HTR-8/SVneo (cell line): ENCODE measurements at regions not wholly inside any gene's neighbourhood (a gene's known extent, or its start where the extent isn't known, plus 50 kb on each side); places are given as distances from the start of the nearest gene placed in this dataset.
"Not testable (repeated sequence)": the region's sequence is repeated elsewhere in the genome, so short reads cannot be mapped to it uniquely, and the experiment has no call there.

Source experiments
- DNase-seq: peaks from one replicate; pipeline ENCODE4 v3.0.0; 2011; ENCODE audit warnings: low spot score, mixed read lengths; ENCODE audit not compliant: insufficient read length
- FAIRE-seq: peaks from 2 replicates; lab custom pipeline; 2011; peaks lifted over from hg19 to GRCh38; lab: Jason Lieb, UNC

DNA sequence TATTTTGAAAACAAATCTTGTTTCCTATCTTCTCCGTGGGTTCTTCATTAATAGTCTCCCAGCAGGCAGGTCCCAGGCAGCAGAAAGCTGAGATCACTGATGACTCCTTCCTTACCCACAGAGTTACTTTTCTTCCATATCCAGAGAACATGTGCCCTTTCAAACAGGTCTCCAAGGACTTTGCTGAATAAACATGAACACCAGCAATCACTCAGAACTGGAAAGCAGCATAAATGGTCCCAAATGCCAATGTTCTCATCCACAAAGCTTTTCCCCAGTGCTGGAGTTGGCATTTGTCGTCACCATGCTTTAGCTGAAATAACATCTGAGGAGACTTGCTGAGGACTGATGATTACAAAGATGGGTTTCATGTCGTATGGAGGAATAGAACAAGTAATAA lies 134.0 kb downstream of the YIPF5 start:
- DNase-seq (no peak), FAIRE-seq (no peak)

- FAIRE-seq (no peak), DNase-seq (no peak)
Measured at GRCh38 chr5:144040615-144041305, 129.7 kb downstream of the YIPF5 start.

GRCh38 chr5:144042156-144042555 lies 128.3 kb downstream of the YIPF5 start:
- FAIRE-seq, result no peak

DNA sequence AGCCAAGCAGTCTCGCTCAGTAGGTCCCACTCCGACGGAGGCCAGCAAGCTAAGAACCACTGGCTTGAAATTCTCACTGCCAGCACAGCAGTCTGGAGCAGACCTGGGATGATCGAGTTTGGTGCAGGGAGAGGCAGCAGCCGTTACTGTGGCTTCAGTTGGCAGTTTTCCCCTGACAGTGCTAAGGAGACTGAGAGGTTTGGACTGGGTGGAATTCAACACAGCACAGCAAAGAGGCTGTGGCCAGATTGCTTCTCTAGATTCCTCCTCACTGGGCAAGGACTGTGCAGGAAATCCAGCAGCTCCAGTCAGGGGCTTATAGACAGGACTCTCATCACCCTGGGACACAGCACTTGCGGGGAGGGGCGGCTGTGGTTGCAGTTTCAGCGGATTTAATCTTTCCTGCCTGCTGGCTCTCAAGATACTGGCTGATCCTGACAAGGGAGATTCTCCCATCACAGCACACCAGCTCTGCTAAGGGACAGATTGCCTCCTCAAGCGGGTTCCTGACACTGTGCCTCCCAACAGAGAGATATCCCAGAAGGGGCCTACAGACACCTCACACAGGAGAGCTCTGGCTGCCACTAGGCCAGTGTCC lies 122.1 kb downstream of the YIPF5 start:
- no peak for DNase-seq
- FAIRE-seq, result no peak

More at GRCh38 chr5:144042156-144042555, 128.3 kb downstream of the YIPF5 start:
- no peak for DNase-seq

DNA sequence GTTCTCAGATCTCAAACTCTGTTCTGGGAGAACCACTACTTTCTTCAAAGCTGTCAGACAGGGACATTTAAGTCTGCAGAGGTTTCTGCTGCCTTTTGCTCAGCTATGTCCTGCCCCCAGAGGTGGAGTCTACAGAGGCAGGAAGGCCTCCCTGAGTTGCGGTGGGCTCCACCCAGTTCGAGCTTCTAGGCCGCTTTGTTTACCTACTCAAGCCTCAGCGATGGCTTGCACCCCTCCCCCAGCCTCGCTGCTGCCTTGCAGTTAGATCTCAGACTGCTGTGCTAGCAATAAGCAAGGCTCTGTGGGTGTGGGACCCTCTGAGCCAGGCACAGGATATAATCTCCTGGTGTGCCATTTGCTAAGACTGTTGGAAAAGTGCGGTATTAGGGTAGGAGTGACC lies 115.1 kb downstream of the YIPF5 start:
- not testable (repeated sequence) for FAIRE-seq, DNase-seq

GRCh38 chr5:144060091-144060490 lies 110.4 kb downstream of the YIPF5 start:
- DNase-seq, result not testable (repeated sequence)

DNA sequence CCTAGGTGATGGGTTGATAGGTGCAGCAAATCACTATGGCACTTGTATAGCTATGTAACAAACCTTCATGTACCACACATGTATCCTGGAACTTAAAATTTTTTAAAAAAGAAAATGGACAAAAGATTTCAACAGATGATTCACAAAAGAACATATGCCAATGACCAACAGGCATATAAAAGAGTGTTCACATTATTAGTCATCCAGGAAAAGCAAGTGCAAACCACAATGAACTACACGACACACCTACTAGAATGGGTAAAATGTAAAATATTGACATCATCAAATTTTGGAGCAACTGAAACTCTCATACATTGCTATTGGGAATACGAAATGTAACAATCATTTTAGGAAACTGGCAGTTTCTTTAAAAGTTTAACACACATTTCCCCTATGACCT lies 109.9 kb downstream of the YIPF5 start:
- no peak for DNase-seq
- FAIRE-seq, result no peak

More at GRCh38 chr5:144060091-144060490, 110.4 kb downstream of the YIPF5 start:
- FAIRE-seq, result not testable (repeated sequence)

DNA sequence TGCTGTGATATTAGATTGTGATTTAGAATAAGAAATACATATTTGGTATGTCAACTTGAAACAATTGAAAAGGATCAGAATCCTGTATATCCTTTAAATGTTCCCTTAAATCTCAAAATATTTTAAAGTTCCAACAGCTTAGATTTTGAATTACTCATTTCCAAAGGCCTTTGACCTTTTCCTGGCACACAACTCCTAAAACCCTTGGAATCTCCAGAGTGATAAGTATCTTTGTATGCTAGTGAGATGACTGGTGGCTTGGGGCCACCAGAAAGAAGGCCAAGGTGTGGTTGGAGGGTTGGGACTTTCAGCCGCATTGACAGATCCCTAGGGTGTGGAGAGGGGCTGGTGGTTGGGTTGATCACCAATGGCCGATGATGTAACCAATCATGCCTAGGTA lies 104.7 kb downstream of the YIPF5 start:
- DNase-seq (no peak), FAIRE-seq (no peak)

DNA sequence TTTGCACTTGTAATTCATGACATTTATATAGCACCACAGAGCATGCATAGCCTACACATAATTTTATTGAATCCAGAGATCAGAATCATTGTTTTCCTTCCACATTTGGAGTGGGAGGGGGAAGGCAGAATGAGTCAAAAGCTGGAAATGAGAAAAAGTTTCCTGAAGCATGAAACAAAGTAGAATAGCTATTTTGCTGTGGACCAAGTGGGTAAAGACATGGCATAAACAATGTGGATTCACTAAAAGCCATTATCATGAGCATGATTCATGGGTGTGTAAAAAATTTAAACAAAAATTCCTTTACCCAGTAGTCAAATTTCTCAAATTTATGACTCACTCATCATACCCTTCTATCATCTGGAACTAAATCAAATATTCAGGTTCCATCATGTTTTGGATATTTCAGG lies 97.9 kb downstream of the YIPF5 start:
- no peak for FAIRE-seq
- peak; percentile 20 for DNase-seq

GRCh38 chr5:144076521-144077083 lies 93.9 kb downstream of the YIPF5 start:
- no peak for DNase-seq
- no peak for FAIRE-seq

- FAIRE-seq, result no peak
- no peak for DNase-seq
Measured at GRCh38 chr5:144083185-144083584, 87.3 kb downstream of the YIPF5 start.

DNA sequence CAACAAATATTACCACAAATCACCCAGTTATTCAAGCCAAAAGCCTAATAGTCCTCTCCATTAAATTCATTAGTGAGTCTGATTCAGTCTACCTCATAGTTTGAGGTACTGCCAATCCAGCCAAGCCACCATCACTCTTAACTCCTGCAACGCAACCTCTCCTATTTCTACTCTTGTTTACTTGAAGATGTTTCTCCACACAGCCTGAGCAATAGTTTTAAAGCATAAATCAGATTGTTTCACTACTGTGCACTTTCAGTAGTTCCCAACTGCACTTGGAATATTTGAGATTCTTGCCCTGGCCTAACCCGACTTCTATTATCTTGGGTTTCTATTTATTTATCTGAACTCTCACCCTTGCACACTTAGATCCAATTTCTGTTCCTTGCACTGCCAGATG lies 85.5 kb downstream of the YIPF5 start:
- no peak for FAIRE-seq
- no peak for DNase-seq

DNA sequence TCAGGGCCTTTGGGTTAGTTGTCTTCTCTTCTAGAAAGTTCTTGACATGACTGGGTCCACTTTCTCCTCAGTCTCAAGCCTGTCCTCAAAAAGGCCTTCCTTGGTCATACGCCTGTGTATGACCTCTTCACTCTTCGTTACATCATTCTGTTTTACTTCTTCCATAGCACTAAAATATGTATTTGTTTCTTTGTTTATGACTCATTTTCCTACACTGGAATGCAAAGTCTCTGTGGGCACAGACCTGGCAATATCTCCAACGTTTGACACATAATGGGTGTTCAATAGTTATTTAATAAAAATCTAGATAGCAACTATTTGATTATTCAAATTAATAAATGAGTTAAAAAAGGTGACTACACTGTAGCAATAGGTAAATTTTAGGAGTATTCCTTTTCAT lies 85.1 kb downstream of the YIPF5 start:
- DNase-seq (no peak), FAIRE-seq (no peak)

- DNase-seq, result no peak
- no peak for FAIRE-seq
Measured at GRCh38 chr5:144086295-144086694, 84.2 kb downstream of the YIPF5 start.

GRCh38 chr5:144087576-144087975 lies 82.9 kb downstream of the YIPF5 start:
- DNase-seq (no peak), FAIRE-seq (no peak)

DNA sequence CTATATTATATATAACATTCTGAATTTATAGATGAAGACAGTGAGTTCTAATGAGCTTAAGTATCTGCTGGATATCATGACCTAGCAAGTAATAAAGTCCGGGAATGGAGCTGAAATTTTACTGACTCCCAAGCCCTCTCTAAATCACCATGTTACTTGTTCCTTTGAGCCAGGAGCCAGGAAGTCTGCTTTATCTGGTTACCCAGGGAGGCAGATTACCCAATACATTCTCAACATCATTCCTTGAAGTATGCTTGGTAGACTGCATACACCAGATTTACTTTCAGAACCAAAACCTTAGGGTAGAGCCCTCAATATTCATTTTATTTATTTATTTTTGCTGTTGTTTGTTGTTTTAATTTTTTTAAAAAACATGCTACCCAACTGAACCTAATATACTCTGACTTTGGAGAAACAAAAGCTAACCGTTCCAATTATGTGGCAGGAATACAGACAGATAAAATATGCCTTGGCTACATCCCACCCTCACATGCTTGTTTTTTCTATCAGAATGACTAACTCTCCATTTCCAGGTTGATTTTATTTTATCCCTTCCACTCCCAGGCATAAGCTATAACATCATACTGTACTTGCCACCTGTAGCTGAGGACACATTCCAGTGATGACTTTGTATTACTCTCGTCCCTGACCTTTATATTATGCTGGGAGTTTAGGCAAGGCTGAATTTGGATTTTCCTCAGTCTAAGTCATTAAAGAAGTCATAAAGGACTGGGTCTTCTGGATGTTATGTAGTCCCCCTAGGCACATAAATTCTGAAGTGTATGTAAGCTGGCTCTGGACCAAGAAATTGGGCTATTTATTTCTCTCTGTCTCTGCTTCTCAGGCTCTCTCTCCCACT lies 82.0 kb downstream of the YIPF5 start:
- DNase-seq (no peak), FAIRE-seq (peak; percentile 67)

GRCh38 chr5:144089401-144090021 lies 80.9 kb downstream of the YIPF5 start:
- DNase-seq (no peak), FAIRE-seq (peak; percentile 33)

GRCh38 chr5:144092508-144092907 lies 78.0 kb downstream of the YIPF5 start:
- FAIRE-seq (no peak), DNase-seq (no peak)

DNA sequence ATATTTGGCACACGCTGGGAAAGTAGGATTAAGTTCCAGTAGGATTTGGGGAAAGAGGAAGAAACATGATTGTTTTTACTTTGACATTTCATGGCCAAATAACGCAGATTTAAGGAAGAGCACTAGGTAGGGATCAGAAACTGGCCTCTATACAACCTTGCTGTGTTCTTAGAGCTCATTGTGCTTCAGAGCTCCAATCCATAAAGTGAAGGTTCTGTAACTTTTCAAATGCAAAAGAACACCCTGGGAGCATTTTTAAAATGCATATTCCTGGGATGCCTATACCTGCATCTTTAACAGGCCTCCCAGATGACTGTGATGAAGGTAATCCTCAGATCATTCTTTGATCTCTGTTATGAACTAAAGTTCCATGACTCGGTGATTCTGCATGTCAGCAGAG lies 77.1 kb downstream of the YIPF5 start:
- DNase-seq, result no peak
- FAIRE-seq, result no peak

DNA sequence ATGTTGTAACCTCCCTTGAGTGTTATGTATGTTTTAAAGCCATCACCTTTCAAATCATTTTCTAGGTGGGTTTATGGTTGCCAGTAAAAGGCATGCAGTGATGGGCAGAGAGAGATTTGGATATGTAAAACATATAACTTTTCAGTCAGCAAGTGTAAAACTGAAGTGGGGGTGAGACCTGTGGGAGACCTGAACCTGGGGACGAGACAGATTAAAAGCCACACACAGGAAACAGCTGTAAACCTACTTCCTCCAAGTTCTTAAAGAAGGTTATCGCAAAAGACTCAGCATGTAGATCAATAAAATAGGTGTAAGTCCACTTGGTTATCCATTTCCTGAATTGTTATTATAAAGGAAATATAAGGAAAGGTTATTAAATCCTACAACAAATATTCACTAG lies 76.6 kb downstream of the YIPF5 start:
- no peak for DNase-seq
- no peak for FAIRE-seq
